ENCODE measurements at regions not wholly inside any gene's neighbourhood (a gene's known extent, or its start where the extent isn't known, plus 50 kb on each side); places are given as distances from the start of the nearest gene placed in this dataset.

- FAIRE-seq = no peak
- Histone ChIP-seq H3K36me3 (ENCODE audit: control insufficient read depth, insufficient read depth, low read length) (no peaks in the 10 kb centered on the region), H3K4me3 (no peak overlapping the region), H3K9me3 (replicated peaks; ENCODE audit: control insufficient read depth, insufficient read depth, low read depth, low read length) (no peaks in the 10 kb centered on the region), H3K4me2 (ENCODE audit: insufficient read depth, low read length) (no peak overlapping the region), H3K27ac (ENCODE audit: extremely low read depth, low read depth, low read length) (no peak overlapping the region), H3K9ac (ENCODE audit: insufficient read depth in 1 of 2, low read depth in 2 of 2, low read length in 2 of 2) (no peak overlapping the region), H3K4me1 (replicated peaks in 1 of 2; ENCODE audit: control insufficient read depth in 2 of 2, insufficient read depth in 2 of 2, low read length in 2 of 2) (no peaks in the 10 kb centered on the region), H4K20me1 (replicated peaks; ENCODE audit: control insufficient read depth, insufficient read depth, low read length) (no peaks in the 10 kb centered on the region), H3K9me1 (ENCODE audit: control insufficient read depth, insufficient read depth, low read length) (no peaks in the 10 kb centered on the region), H3K79me2 (ENCODE audit: control insufficient read depth, insufficient read depth, low read length) (no peaks in the 10 kb centered on the region), H3K27me3 (ENCODE audit: control insufficient read depth in 2 of 2, insufficient read depth in 2 of 2, low read length in 2 of 2) (peaks cover 0 to 2% of the 10 kb centered on the region in 2 experiments; a peak in 2 of 5 replicates), H2AFZ (ENCODE audit: low read depth, low read length) (no peak overlapping the region)
- DNase-seq (ENCODE audit: extremely low read depth in 1 of 4, low spot score in 3 of 4) = no peak
- 2% methylated on average over 2 of the region's 2 CpGs for WGBS (ENCODE audit: insufficient coverage, low coverage, missing lambda C conversion rate)
- no TSS peak for BruUV-seq (replicated peaks)
- intact Hi-C loops (cut with micrococcal nuclease) (loop anchor here (10.0 kb wide), 2 partner anchors 297 to 857 kb away; no protein-coding TSS in a partner anchor), in situ Hi-C loops (cut with MboI) (loop anchor here (25.0 kb wide), 1 partner anchor 1479 kb away; no protein-coding TSS in a partner anchor)
- ATAC-seq = no peak
- TF ChIP-seq ZNF76 (CRISPR knock-in tag; IDR thresholded peaks at IDR 0.05; ENCODE audit: borderline replicate concordance) (no peak), CCAR2 (IDR thresholded peaks at IDR 0.05; ENCODE audit: low read depth, low read length) (no peak), MBD2 (IDR thresholded peaks at IDR 0.05; ENCODE audit: borderline replicate concordance, low read depth) (no peak), ZNF507 (tag; conservative IDR thresholded peaks at IDR 0.05) (0 out of 2 replicates have a peak, but pooled peaks have one; percentile 19), SPI1 (IDR thresholded peaks at IDR 0.05; ENCODE audit: borderline replicate concordance, low read depth, low read length) (no peak), ZNF347 (CRISPR knock-in tag; IDR thresholded peaks at IDR 0.05; ENCODE audit: low read depth) (no peak), ATF7 (IDR thresholded peaks at IDR 0.05) (no peak), MTA3 (IDR thresholded peaks at IDR 0.05; ENCODE audit: borderline replicate concordance) (no peak), ZNF121 (CRISPR knock-in tag; conservative IDR thresholded peaks at IDR 0.05) (no peak)
- ChIA-PET CTCF (ENCODE audit: low intra/inter-chr PET ratio) (no interaction called here), POLR2A (no interaction called here)
These were observed 197.3 kb downstream of the UNC5CL start for GRCh38 chr6:40841721-40842120.
